ENCODE measurements at regions not wholly inside any gene's neighbourhood (a gene's known extent, or its start where the extent isn't known, plus 50 kb on each side); places are given as distances from the start of the nearest gene placed in this dataset.

- no peaks in the 10 kb centered on the region for H3K27me3 ChIP-seq
- no peak for DNase-seq (ENCODE audit: low spot score in 2 of 2)
Measured at GRCh38 chr4:104138116-104138515, 356.6 kb downstream of the CXXC4 start.

GRCh38 chr4:104129243-104129642, 365.5 kb downstream of the CXXC4 start:
- H3K27me3 ChIP-seq = no peaks in the 10 kb centered on the region
- no peaks in the 10 kb centered on the region for H3K4me1 ChIP-seq
- H3K9me3 ChIP-seq = no peaks in the 10 kb centered on the region
- TF ChIP-seq POLR2AphosphoS5 (IDR thresholded peaks at IDR 0.05) = no peak
- TF ChIP-seq, protein P1, sequence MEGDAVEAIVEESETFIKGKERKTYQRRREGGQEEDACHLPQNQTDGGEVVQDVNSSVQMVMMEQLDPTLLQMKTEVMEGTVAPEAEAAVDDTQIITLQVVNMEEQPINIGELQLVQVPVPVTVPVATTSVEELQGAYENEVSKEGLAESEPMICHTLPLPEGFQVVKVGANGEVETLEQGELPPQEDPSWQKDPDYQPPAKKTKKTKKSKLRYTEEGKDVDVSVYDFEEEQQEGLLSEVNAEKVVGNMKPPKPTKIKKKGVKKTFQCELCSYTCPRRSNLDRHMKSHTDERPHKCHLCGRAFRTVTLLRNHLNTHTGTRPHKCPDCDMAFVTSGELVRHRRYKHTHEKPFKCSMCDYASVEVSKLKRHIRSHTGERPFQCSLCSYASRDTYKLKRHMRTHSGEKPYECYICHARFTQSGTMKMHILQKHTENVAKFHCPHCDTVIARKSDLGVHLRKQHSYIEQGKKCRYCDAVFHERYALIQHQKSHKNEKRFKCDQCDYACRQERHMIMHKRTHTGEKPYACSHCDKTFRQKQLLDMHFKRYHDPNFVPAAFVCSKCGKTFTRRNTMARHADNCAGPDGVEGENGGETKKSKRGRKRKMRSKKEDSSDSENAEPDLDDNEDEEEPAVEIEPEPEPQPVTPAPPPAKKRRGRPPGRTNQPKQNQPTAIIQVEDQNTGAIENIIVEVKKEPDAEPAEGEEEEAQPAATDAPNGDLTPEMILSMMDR (IDR thresholded peaks at IDR 0.05) = no peak
- TF ChIP-seq EP300 (IDR thresholded peaks at IDR 0.05) = no peak
- TF ChIP-seq POLR2A (IDR thresholded peaks at IDR 0.05) = no peak
- no peaks in the 10 kb centered on the region for H3K36me3 ChIP-seq
- DNase-seq (ENCODE audit: low spot score in 2 of 2) = no peak
- H3K4me3 ChIP-seq = no peak overlapping the region
- 92% methylated on average over 5 of the region's 5 CpGs for WGBS
- no peak overlapping the region for H3K27ac ChIP-seq

More at GRCh38 chr4:104138116-104138515, 356.6 kb downstream of the CXXC4 start:
- Histone ChIP-seq H3K9me3 (no peaks in the 10 kb centered on the region), H3K36me3 (no peaks in the 10 kb centered on the region), H3K4me1 (no peaks in the 10 kb centered on the region), H3K4me3 (no peak overlapping the region), H3K27ac (no peak overlapping the region)
- TF ChIP-seq, protein P1 (IDR thresholded peaks at IDR 0.05) = no peak
- TF ChIP-seq POLR2AphosphoS5 (IDR thresholded peaks at IDR 0.05) (no peak), EP300 (IDR thresholded peaks at IDR 0.05) (no peak)
- WGBS = 80% methylated on average over 1 of the region's 1 CpG

- Histone ChIP-seq H3K4me1 (no peaks in the 10 kb centered on the region), H3K27ac (no peak overlapping the region), H3K4me3 (no peak overlapping the region), H3K27me3 (no peaks in the 10 kb centered on the region), H3K9me3 (no peaks in the 10 kb centered on the region), H3K36me3 (no peaks in the 10 kb centered on the region)
- no peak for DNase-seq (ENCODE audit: low spot score in 2 of 2)
- no peak for TF ChIP-seq EP300 (IDR thresholded peaks at IDR 0.05)
- no peak for TF ChIP-seq POLR2A (IDR thresholded peaks at IDR 0.05)
- TF ChIP-seq POLR2AphosphoS5 (IDR thresholded peaks at IDR 0.05) = no peak
- TF ChIP-seq, protein P1 (IDR thresholded peaks at IDR 0.05) = no peak
Measured at GRCh38 chr4:104128850-104129213, 365.9 kb downstream of the CXXC4 start.

DNA sequence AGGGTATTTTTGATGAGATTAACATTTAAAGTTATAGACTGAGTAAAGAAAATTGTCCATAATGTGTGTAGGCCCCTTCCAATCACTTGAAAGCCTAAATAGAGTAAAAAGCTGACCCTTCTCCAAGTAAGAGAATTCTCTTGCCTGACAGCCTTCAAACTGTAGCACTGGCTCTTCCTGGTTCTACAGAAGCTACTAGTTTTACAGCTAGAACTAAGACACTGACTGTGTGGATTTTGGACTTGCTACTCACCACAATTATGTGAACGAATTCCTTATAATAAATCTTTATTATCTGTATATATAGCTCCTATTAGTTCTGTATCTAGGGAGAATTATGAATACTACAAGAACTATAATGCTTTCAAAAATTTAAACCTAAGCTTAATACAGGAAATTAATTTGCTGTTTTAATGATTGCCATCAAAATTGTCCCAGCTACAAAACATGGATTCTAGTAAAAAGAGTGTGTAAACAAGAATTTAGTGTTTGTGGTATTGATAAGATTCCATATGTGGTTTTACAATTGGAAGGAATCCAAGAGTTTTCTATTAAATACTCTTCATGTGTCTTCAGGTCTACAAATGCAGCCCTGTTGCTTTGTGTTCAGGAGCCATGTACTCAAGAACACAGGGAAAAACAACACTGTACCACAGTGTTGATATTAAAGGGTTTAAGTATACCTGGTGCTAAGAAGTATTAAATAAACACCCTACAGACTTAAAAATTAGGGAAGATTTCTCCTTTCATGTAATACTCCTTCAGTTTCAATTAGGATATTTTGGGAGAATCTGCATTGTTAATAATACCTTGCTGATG, 366.5 kb downstream of the CXXC4 start:
- Histone ChIP-seq H3K36me3 (no peaks in the 10 kb centered on the region), H3K4me1 (no peaks in the 10 kb centered on the region), H3K4me3 (no peak overlapping the region), H3K27me3 (no peaks in the 10 kb centered on the region), H3K9me3 (no peaks in the 10 kb centered on the region), H3K27ac (no peak overlapping the region)
- 38% methylated on average over 1 of the region's 1 CpG for WGBS
- TF ChIP-seq, protein P1 (IDR thresholded peaks at IDR 0.05) = no peak
- TF ChIP-seq POLR2AphosphoS5 (IDR thresholded peaks at IDR 0.05) (no peak), EP300 (IDR thresholded peaks at IDR 0.05) (no peak), POLR2A (IDR thresholded peaks at IDR 0.05) (no peak)
- DNase-seq (ENCODE audit: low spot score in 2 of 2) = no peak

GRCh38 chr4:104123021-104123420, 371.7 kb downstream of the CXXC4 start:
- Histone ChIP-seq H3K27ac (no peak overlapping the region), H3K27me3 (no peaks in the 10 kb centered on the region), H3K4me1 (no peaks in the 10 kb centered on the region), H3K9me3 (no peaks in the 10 kb centered on the region), H3K36me3 (no peaks in the 10 kb centered on the region), H3K4me3 (no peak overlapping the region)
- no peak for DNase-seq (ENCODE audit: low spot score in 2 of 2)
- WGBS = 89% methylated on average over 4 of the region's 4 CpGs
- no peak for TF ChIP-seq POLR2A (IDR thresholded peaks at IDR 0.05)
- no peak for TF ChIP-seq EP300 (IDR thresholded peaks at IDR 0.05)
- no peak for TF ChIP-seq POLR2AphosphoS5 (IDR thresholded peaks at IDR 0.05)
- TF ChIP-seq, protein P1 (IDR thresholded peaks at IDR 0.05) = no peak
